GM12873 (cell line): ENCODE measurements at regions not wholly inside any gene's neighbourhood (a gene's known extent, or its start where the extent isn't known, plus 50 kb on each side); places are given as distances from the start of the nearest gene placed in this dataset.

Source experiments
- CTCF ChIP-seq: IDR thresholded peaks from 2 replicates; pipeline ENCODE4 v1.5.1; 2012; ENCODE audit warnings: low read depth, mild to moderate bottlenecking, moderate library complexity, low read length, control low read depth; ENCODE audit not compliant: insufficient read depth; ENCODE audit errors: missing control alignments

- TF ChIP-seq CTCF = no peak
Observed at GRCh38 chr17:71735893-71736292, 384.9 kb upstream of the SOX9 start.

DNA sequence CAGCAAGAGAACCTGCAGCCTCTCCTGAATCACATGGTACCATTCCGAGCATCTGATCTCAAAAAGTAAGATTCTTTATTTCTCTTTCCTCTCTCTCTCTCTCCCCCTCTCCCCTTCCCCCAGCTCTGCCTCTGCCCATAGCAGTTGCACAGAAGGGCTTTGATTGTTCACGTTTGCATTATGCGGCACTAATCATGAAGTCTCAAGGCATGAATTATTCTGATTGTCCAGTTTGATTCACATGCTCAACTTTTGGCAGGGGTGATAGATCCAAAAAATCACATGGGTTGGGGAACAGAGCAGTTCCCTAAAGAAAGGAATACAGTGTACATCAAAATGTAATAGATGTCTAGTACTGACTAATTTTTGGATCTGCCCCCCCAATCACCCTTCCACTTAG, 380.0 kb upstream of the SOX9 start:
- no peak for TF ChIP-seq CTCF

GRCh38 chr17:71741836-71742235, 379.0 kb upstream of the SOX9 start:
- TF ChIP-seq CTCF = no peak

- TF ChIP-seq CTCF = no peak
Observed at GRCh38 chr17:71748872-71749271, 371.9 kb upstream of the SOX9 start.

DNA sequence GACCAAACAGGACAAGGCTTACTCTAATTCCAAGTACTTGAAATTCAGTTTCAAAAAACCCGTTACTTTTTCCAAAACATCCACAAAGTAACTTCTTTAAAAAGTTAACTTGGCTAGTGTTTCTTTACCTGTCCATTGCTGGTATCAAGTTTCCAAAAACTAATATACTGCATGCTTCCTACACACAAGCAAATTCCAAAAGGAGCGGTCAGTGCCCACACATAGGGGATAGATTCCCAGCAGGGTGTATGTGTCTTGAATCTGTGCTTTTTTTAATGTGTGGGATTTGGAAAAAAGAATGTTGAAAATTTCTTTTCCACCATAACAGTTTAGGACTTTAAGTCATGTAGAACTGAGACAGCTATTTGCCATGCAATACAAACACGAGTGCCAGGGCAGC, 367.8 kb upstream of the SOX9 start:
- no peak for TF ChIP-seq CTCF

DNA sequence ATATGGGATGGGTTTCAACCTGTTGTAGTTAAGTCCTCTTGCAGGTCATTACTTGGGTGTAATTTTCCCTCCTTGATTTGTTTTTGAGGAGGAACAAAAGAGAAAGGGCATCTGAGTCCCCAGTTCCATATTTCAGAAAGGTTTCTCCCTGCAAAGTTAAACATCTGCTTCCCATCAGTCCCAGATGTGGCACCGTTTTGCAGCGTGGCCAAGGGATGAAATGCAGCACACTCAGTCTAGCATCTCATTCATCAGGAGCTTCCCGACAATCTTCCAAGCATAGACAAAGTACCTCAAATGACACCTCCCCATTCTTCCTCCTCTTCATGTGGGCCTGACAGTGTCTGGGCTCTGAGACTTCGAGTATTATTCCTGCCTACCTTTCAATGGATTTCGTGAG, 363.7 kb upstream of the SOX9 start:
- no peak for TF ChIP-seq CTCF

GRCh38 chr17:71757956-71758355, 362.9 kb upstream of the SOX9 start:
- no peak for TF ChIP-seq CTCF
